ENCODE measurements at regions not wholly inside any gene's neighbourhood (a gene's known extent, or its start where the extent isn't known, plus 50 kb on each side); places are given as distances from the start of the nearest gene placed in this dataset.

- no peaks in the 10 kb centered on the region for H3K79me2 ChIP-seq (ENCODE audit: insufficient read depth, low read depth, low read length)
- H3K4me1 ChIP-seq (ENCODE audit: insufficient read depth, low read length, poor library complexity, severe bottlenecking), result no peaks in the 10 kb centered on the region
- H3K36me3 ChIP-seq (ENCODE audit: insufficient read depth, low read length), result no peaks in the 10 kb centered on the region
- intact Hi-C loops (cut with micrococcal nuclease; ENCODE audit: unreplicated experiment), result no loop called here
- H3K4me2 ChIP-seq (ENCODE audit: low read length), result no peak overlapping the region
- H3K27ac ChIP-seq (ENCODE audit: low read depth, low read length, poor library complexity, severe bottlenecking), result no peak overlapping the region
- DNase-seq (ENCODE audit: low spot score), result no peak
- BruUV-seq (replicated peaks), result no TSS peak
- TF ChIP-seq CTCF (conservative IDR thresholded peaks at IDR 0.05; ENCODE audit: low read length), result no peak
- TF ChIP-seq EZH2phosphoT487 (IDR thresholded peaks at IDR 0.05; ENCODE audit: borderline replicate concordance, low read depth, low read length), result no peak
- ChIA-PET POLR2A (interaction anchor here (0.6 to 0.7 kb wide), 3 partner anchors 9 to 1129 kb away, joined by 3 to 4 read pairs (median 3); no protein-coding TSS in a partner anchor), CTCF (ENCODE audit: unreplicated experiment) (no interaction called here)
- H3K4me3 ChIP-seq (ENCODE audit: low read depth, low read length, poor library complexity, severe bottlenecking), result no peak overlapping the region
- no peaks in the 10 kb centered on the region for H4K20me1 ChIP-seq (ENCODE audit: insufficient read depth, low read length)
- H3K9me2 ChIP-seq (ENCODE audit: insufficient read depth, low read length), result no peaks in the 10 kb centered on the region
- no peak overlapping the region for H2AFZ ChIP-seq (ENCODE audit: low read length)
- no peaks in the 10 kb centered on the region for H3K9me3 ChIP-seq (ENCODE audit: low read length)
Measured at GRCh38 chr16:7057458-7057857, 275.2 kb upstream of the RBFOX1 start.

- H3K4me1 ChIP-seq (ENCODE audit: insufficient read depth, low read length, poor library complexity, severe bottlenecking), result no peaks in the 10 kb centered on the region
- DNase-seq (ENCODE audit: low spot score), result no peak
- CTCF ChIA-PET (ENCODE audit: unreplicated experiment), result no interaction called here
- no peaks in the 10 kb centered on the region for H3K36me3 ChIP-seq (ENCODE audit: insufficient read depth, low read length)
- no peak overlapping the region for H3K4me3 ChIP-seq (ENCODE audit: low read depth, low read length, poor library complexity, severe bottlenecking)
- POLR2A ChIA-PET, result no interaction called here
- BruUV-seq (replicated peaks), result no TSS peak
- no peaks in the 10 kb centered on the region for H3K9me3 ChIP-seq (ENCODE audit: low read length)
- no peaks in the 10 kb centered on the region for H3K79me2 ChIP-seq (ENCODE audit: insufficient read depth, low read depth, low read length)
- H2AFZ ChIP-seq (ENCODE audit: low read length), result no peak overlapping the region; the same call in 1 of the 2 replicates
- H3K9me2 ChIP-seq (ENCODE audit: insufficient read depth, low read length), result no peaks in the 10 kb centered on the region
- no peak overlapping the region for H3K27ac ChIP-seq (ENCODE audit: low read depth, low read length, poor library complexity, severe bottlenecking)
- H3K4me2 ChIP-seq (ENCODE audit: low read length), result no peak overlapping the region
- intact Hi-C loops (cut with micrococcal nuclease; ENCODE audit: unreplicated experiment), result no loop called here
- TF ChIP-seq CTCF (conservative IDR thresholded peaks at IDR 0.05; ENCODE audit: low read length) (no peak), EZH2phosphoT487 (IDR thresholded peaks at IDR 0.05; ENCODE audit: borderline replicate concordance, low read depth, low read length) (no peak)
- H4K20me1 ChIP-seq (ENCODE audit: insufficient read depth, low read length), result no peaks in the 10 kb centered on the region
Measured at GRCh38 chr16:7055443-7055842, 277.2 kb upstream of the RBFOX1 start.

- Histone ChIP-seq H3K79me2 (ENCODE audit: insufficient read depth, low read depth, low read length) (no peaks in the 10 kb centered on the region), H3K4me3 (ENCODE audit: low read depth, low read length, poor library complexity, severe bottlenecking) (no peak overlapping the region), H3K4me2 (ENCODE audit: low read length) (no peak overlapping the region), H2AFZ (ENCODE audit: low read length) (no peak overlapping the region), H3K9me3 (ENCODE audit: low read length) (no peaks in the 10 kb centered on the region), H3K27ac (ENCODE audit: low read depth, low read length, poor library complexity, severe bottlenecking) (no peak overlapping the region), H3K9me2 (ENCODE audit: insufficient read depth, low read length) (no peaks in the 10 kb centered on the region), H3K4me1 (ENCODE audit: insufficient read depth, low read length, poor library complexity, severe bottlenecking) (no peaks in the 10 kb centered on the region), H3K36me3 (ENCODE audit: insufficient read depth, low read length) (no peaks in the 10 kb centered on the region), H4K20me1 (ENCODE audit: insufficient read depth, low read length) (no peaks in the 10 kb centered on the region)
- no peak for DNase-seq (ENCODE audit: low spot score)
- BruUV-seq (replicated peaks), result no TSS peak
- POLR2A ChIA-PET, result no interaction called here
- CTCF ChIA-PET (ENCODE audit: unreplicated experiment), result no interaction called here
- TF ChIP-seq CTCF (conservative IDR thresholded peaks at IDR 0.05; ENCODE audit: low read length), result no peak
- TF ChIP-seq EZH2phosphoT487 (IDR thresholded peaks at IDR 0.05; ENCODE audit: borderline replicate concordance, low read depth, low read length), result no peak
- intact Hi-C loops (cut with micrococcal nuclease; ENCODE audit: unreplicated experiment), result no loop called here
Measured at GRCh38 chr16:7051591-7052349, 280.9 kb upstream of the RBFOX1 start.
